Esophagus mucosa (tissue), 1 donor: ENCODE measurements at regions not wholly inside any gene's neighbourhood (a gene's known extent, or its start where the extent isn't known, plus 50 kb on each side); places are given as distances from the start of the nearest gene placed in this dataset.
"Not testable (repeated sequence)": the region's sequence is repeated elsewhere in the genome, so short reads cannot be mapped to it uniquely, and the experiment has no call there.

ENCODE experiments used
- ATAC-seq: fragments of 200-7000 bp; cut with Tn5 transposase; one replicate; pipeline ENCODE4 v1.9.1; 2020
- donor health status: DM: yes; HTN: yes; CAD: no.

- ATAC-seq = no peak
Observed at GRCh38 chr14:45819107-45819506, 566.1 kb upstream of the MIS18BP1 start.

GRCh38 chr14:45811155-45811554 lies 558.2 kb upstream of the MIS18BP1 start:
- no peak for ATAC-seq

- peak; percentile 83 for ATAC-seq
Observed at GRCh38 chr14:45810152-45810872, 557.3 kb upstream of the MIS18BP1 start.

GRCh38 chr14:45807178-45807899 lies 554.3 kb upstream of the MIS18BP1 start:
- no peak for ATAC-seq

GRCh38 chr14:45799511-45799910 lies 546.5 kb upstream of the MIS18BP1 start:
- no peak for ATAC-seq

GRCh38 chr14:45798659-45799058 lies 545.7 kb upstream of the MIS18BP1 start:
- ATAC-seq = peak; percentile 23

GRCh38 chr14:45796006-45796405 lies 543.0 kb upstream of the MIS18BP1 start:
- not testable (repeated sequence) for ATAC-seq

- no peak for ATAC-seq
Observed at GRCh38 chr14:45793081-45793480, 540.1 kb upstream of the MIS18BP1 start.

GRCh38 chr14:45790293-45790692 lies 537.3 kb upstream of the MIS18BP1 start:
- ATAC-seq = no peak

GRCh38 chr14:45787167-45787566 lies 534.2 kb upstream of the MIS18BP1 start:
- no peak for ATAC-seq

- no peak for ATAC-seq
Observed at GRCh38 chr14:45786266-45786665, 533.3 kb upstream of the MIS18BP1 start.

GRCh38 chr14:45785240-45785639 lies 532.2 kb upstream of the MIS18BP1 start:
- peak; percentile 79 for ATAC-seq

- no peak for ATAC-seq
Observed at GRCh38 chr14:45766247-45766646, 513.2 kb upstream of the MIS18BP1 start.

GRCh38 chr14:45757655-45758054 lies 504.7 kb upstream of the MIS18BP1 start:
- peak; percentile 78 for ATAC-seq

- peak; percentile 97 for ATAC-seq
Observed at GRCh38 chr14:45756412-45756811, 503.4 kb upstream of the MIS18BP1 start.

- peak; percentile 77 for ATAC-seq
Observed at GRCh38 chr14:45743884-45744283, 490.9 kb upstream of the MIS18BP1 start.

- ATAC-seq = no peak
Observed at GRCh38 chr14:45742187-45742586, 489.2 kb upstream of the MIS18BP1 start.

- no peak for ATAC-seq
Observed at GRCh38 chr14:45728434-45729225, 475.6 kb upstream of the MIS18BP1 start.

- no peak for ATAC-seq
Observed at GRCh38 chr14:45727133-45727532, 474.1 kb upstream of the MIS18BP1 start.

GRCh38 chr14:45721472-45721871 lies 468.5 kb upstream of the MIS18BP1 start:
- ATAC-seq = no peak

GRCh38 chr14:45716572-45716971 lies 463.6 kb upstream of the MIS18BP1 start:
- no peak for ATAC-seq

- no peak for ATAC-seq
Observed at GRCh38 chr14:45715946-45716345, 462.9 kb upstream of the MIS18BP1 start.

GRCh38 chr14:45709541-45709940 lies 456.5 kb upstream of the MIS18BP1 start:
- ATAC-seq = no peak
